ENCODE measurements at regions not wholly inside any gene's neighbourhood (a gene's known extent, or its start where the extent isn't known, plus 50 kb on each side); places are given as distances from the start of the nearest gene placed in this dataset.

DNA sequence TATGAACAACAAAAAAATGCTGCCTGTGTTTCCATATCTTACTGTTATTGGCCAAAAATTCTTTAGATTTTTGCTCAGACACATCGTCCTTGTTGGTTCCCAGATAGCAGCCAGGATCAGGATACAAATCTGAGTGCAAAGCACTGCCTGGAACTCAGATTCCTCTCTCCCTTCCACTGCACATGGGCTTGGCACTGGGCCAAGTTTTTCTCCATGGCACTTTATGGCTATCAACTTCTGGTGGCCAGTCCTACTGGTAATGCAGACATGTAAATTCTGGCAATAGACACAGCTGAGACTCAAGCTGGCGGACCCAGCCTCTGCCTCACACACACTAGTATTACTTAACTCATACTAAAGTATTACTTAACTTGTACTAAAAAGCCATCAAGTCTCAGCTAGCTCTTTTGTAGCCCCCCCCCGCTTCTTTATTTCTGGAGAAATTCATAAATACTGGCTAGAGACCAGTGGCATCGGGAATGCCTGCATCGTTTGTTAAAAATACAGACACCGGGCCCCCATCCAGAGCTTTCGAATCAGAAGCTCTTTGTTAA, 181.2 kb upstream of the COX10 start:
- TF ChIP-seq, protein P1, sequence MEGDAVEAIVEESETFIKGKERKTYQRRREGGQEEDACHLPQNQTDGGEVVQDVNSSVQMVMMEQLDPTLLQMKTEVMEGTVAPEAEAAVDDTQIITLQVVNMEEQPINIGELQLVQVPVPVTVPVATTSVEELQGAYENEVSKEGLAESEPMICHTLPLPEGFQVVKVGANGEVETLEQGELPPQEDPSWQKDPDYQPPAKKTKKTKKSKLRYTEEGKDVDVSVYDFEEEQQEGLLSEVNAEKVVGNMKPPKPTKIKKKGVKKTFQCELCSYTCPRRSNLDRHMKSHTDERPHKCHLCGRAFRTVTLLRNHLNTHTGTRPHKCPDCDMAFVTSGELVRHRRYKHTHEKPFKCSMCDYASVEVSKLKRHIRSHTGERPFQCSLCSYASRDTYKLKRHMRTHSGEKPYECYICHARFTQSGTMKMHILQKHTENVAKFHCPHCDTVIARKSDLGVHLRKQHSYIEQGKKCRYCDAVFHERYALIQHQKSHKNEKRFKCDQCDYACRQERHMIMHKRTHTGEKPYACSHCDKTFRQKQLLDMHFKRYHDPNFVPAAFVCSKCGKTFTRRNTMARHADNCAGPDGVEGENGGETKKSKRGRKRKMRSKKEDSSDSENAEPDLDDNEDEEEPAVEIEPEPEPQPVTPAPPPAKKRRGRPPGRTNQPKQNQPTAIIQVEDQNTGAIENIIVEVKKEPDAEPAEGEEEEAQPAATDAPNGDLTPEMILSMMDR (conservative IDR thresholded peaks at IDR 0.05), result no peak
- TF ChIP-seq ZFX (IDR thresholded peaks at IDR 0.05), result no peak

All from C4-2B (cell line).